ENCODE measurements at regions not wholly inside any gene's neighbourhood (a gene's known extent, or its start where the extent isn't known, plus 50 kb on each side); places are given as distances from the start of the nearest gene placed in this dataset.

GRCh38 chr16:48810436-48810802 lies 200.4 kb upstream of the N4BP1 start:
- H3K27ac ChIP-seq: no peak overlapping the region
- no peaks in the 10 kb centered on the region for H3K36me3 ChIP-seq (ENCODE audit: insufficient read depth, low read length)
- no peak overlapping the region for H3K9ac ChIP-seq (ENCODE audit: insufficient read length)
- no peak overlapping the region for H3K4me3 ChIP-seq
- TF ChIP-seq POLR2AphosphoS5 (IDR thresholded peaks at IDR 0.05; ENCODE audit: borderline replicate concordance, low read depth, low read length) (no peak), FOXP2 (optimal IDR thresholded peaks at IDR 0.05; ENCODE audit: control extremely low read depth, extremely low read length, insufficient read depth) (no peak), EZH2 (IDR thresholded peaks at IDR 0.05) (no peak)
- no peaks in the 10 kb centered on the region for H3K9me3 ChIP-seq (ENCODE audit: low read depth, low read length)
- no peak for DNase-seq (ENCODE audit: low read depth, low spot score)

- Histone ChIP-seq H3K9me3 (ENCODE audit: low read depth, low read length) (no peaks in the 10 kb centered on the region), H3K9ac (ENCODE audit: insufficient read length) (no peak overlapping the region), H3K4me3 (no peak overlapping the region), H3K36me3 (ENCODE audit: insufficient read depth, low read length) (no peaks in the 10 kb centered on the region), H3K27ac (no peak overlapping the region)
- TF ChIP-seq EZH2 (IDR thresholded peaks at IDR 0.05) (no peak), FOXP2 (optimal IDR thresholded peaks at IDR 0.05; ENCODE audit: control extremely low read depth, extremely low read length, insufficient read depth) (no peak), POLR2AphosphoS5 (IDR thresholded peaks at IDR 0.05; ENCODE audit: borderline replicate concordance, low read depth, low read length) (no peak)
- DNase-seq (ENCODE audit: low read depth, low spot score): no peak
Measured at GRCh38 chr16:48790151-48790550, 180.2 kb upstream of the N4BP1 start.

- Histone ChIP-seq H3K9me3 (ENCODE audit: low read depth, low read length) (no peaks in the 10 kb centered on the region), H3K9ac (ENCODE audit: insufficient read length) (no peak overlapping the region), H3K27ac (no peak overlapping the region), H3K36me3 (ENCODE audit: insufficient read depth, low read length) (no peaks in the 10 kb centered on the region), H3K4me3 (no peak overlapping the region)
- TF ChIP-seq FOXP2 (optimal IDR thresholded peaks at IDR 0.05; ENCODE audit: control extremely low read depth, extremely low read length, insufficient read depth) (no peak), POLR2AphosphoS5 (IDR thresholded peaks at IDR 0.05; ENCODE audit: borderline replicate concordance, low read depth, low read length) (no peak), EZH2 (IDR thresholded peaks at IDR 0.05) (no peak)
- no peak for DNase-seq (ENCODE audit: low read depth, low spot score)
Measured at GRCh38 chr16:48788475-48788874, 178.5 kb upstream of the N4BP1 start.

- DNase-seq (ENCODE audit: low read depth, low spot score): no peak
- TF ChIP-seq FOXP2 (optimal IDR thresholded peaks at IDR 0.05; ENCODE audit: control extremely low read depth, extremely low read length, insufficient read depth) (no peak), POLR2AphosphoS5 (IDR thresholded peaks at IDR 0.05; ENCODE audit: borderline replicate concordance, low read depth, low read length) (no peak), EZH2 (IDR thresholded peaks at IDR 0.05) (no peak)
Measured at GRCh38 chr16:48745541-48745940, 135.6 kb upstream of the N4BP1 start.

GRCh38 chr16:48740964-48741363 lies 131.0 kb upstream of the N4BP1 start:
- TF ChIP-seq EZH2 (IDR thresholded peaks at IDR 0.05) (no peak), POLR2AphosphoS5 (IDR thresholded peaks at IDR 0.05; ENCODE audit: borderline replicate concordance, low read depth, low read length) (no peak), FOXP2 (optimal IDR thresholded peaks at IDR 0.05; ENCODE audit: control extremely low read depth, extremely low read length, insufficient read depth) (no peak)
- DNase-seq (ENCODE audit: low read depth, low spot score): no peak

More at GRCh38 chr16:48745541-48745940, 135.6 kb upstream of the N4BP1 start:
- H3K9me3 ChIP-seq (ENCODE audit: low read depth, low read length): no peaks in the 10 kb centered on the region
- H3K9ac ChIP-seq (ENCODE audit: insufficient read length): no peak overlapping the region
- no peaks in the 10 kb centered on the region for H3K36me3 ChIP-seq (ENCODE audit: insufficient read depth, low read length)
- no peak overlapping the region for H3K4me3 ChIP-seq
- H3K27ac ChIP-seq: no peak overlapping the region

GRCh38 chr16:48734220-48734619 lies 124.2 kb upstream of the N4BP1 start:
- Histone ChIP-seq H3K36me3 (ENCODE audit: insufficient read depth, low read length) (no peaks in the 10 kb centered on the region), H3K27ac (no peak overlapping the region), H3K9me3 (ENCODE audit: low read depth, low read length) (no peaks in the 10 kb centered on the region), H3K4me3 (no peak overlapping the region), H3K9ac (ENCODE audit: insufficient read length) (no peak overlapping the region)
- TF ChIP-seq EZH2 (IDR thresholded peaks at IDR 0.05) (no peak), FOXP2 (optimal IDR thresholded peaks at IDR 0.05; ENCODE audit: control extremely low read depth, extremely low read length, insufficient read depth) (no peak), POLR2AphosphoS5 (IDR thresholded peaks at IDR 0.05; ENCODE audit: borderline replicate concordance, low read depth, low read length) (no peak)
- DNase-seq (ENCODE audit: low read depth, low spot score): no peak

More at GRCh38 chr16:48740964-48741363, 131.0 kb upstream of the N4BP1 start:
- no peaks in the 10 kb centered on the region for H3K36me3 ChIP-seq (ENCODE audit: insufficient read depth, low read length)
- H3K9me3 ChIP-seq (ENCODE audit: low read depth, low read length): no peaks in the 10 kb centered on the region
- H3K4me3 ChIP-seq: no peak overlapping the region
- H3K9ac ChIP-seq (ENCODE audit: insufficient read length): no peak overlapping the region
- no peak overlapping the region for H3K27ac ChIP-seq

- no peak overlapping the region for H3K9ac ChIP-seq (ENCODE audit: insufficient read length)
- no peaks in the 10 kb centered on the region for H3K36me3 ChIP-seq (ENCODE audit: insufficient read depth, low read length)
- no peak overlapping the region for H3K27ac ChIP-seq
- no peaks in the 10 kb centered on the region for H3K9me3 ChIP-seq (ENCODE audit: low read depth, low read length)
- DNase-seq (ENCODE audit: low read depth, low spot score): no peak
- no peak for TF ChIP-seq POLR2AphosphoS5 (IDR thresholded peaks at IDR 0.05; ENCODE audit: borderline replicate concordance, low read depth, low read length)
- H3K4me3 ChIP-seq: no peak overlapping the region
Measured at GRCh38 chr16:48704710-48705109, 94.7 kb upstream of the N4BP1 start.

GRCh38 chr16:48687421-48688038 lies 77.5 kb upstream of the N4BP1 start:
- Histone ChIP-seq H3K4me3 (no peak overlapping the region), H3K9me3 (ENCODE audit: low read depth, low read length) (no peaks in the 10 kb centered on the region), H3K27ac (no peak overlapping the region), H3K36me3 (ENCODE audit: insufficient read depth, low read length) (no peaks in the 10 kb centered on the region), H3K9ac (ENCODE audit: insufficient read length) (no peak overlapping the region)
- TF ChIP-seq EZH2 (IDR thresholded peaks at IDR 0.05) (no peak), FOXP2 (optimal IDR thresholded peaks at IDR 0.05; ENCODE audit: control extremely low read depth, extremely low read length, insufficient read depth) (no peak), POLR2AphosphoS5 (IDR thresholded peaks at IDR 0.05; ENCODE audit: borderline replicate concordance, low read depth, low read length) (no peak)
- DNase-seq (ENCODE audit: low read depth, low spot score): no peak

- DNase-seq (ENCODE audit: low read depth, low spot score): no peak
- no peak overlapping the region for H3K27ac ChIP-seq
- no peaks in the 10 kb centered on the region for H3K9me3 ChIP-seq (ENCODE audit: low read depth, low read length)
- H3K4me3 ChIP-seq: no peak overlapping the region
- TF ChIP-seq FOXP2 (optimal IDR thresholded peaks at IDR 0.05; ENCODE audit: control extremely low read depth, extremely low read length, insufficient read depth) (no peak), POLR2AphosphoS5 (IDR thresholded peaks at IDR 0.05; ENCODE audit: borderline replicate concordance, low read depth, low read length) (no peak), EZH2 (IDR thresholded peaks at IDR 0.05) (no peak)
- no peak overlapping the region for H3K9ac ChIP-seq (ENCODE audit: insufficient read length)
- H3K36me3 ChIP-seq (ENCODE audit: insufficient read depth, low read length): no peaks in the 10 kb centered on the region
Measured at GRCh38 chr16:48684148-48684547, 74.2 kb upstream of the N4BP1 start.
